OCI-LY7 (cell line): ENCODE measurements at regions not wholly inside any gene's neighbourhood (a gene's known extent, or its start where the extent isn't known, plus 50 kb on each side); places are given as distances from the start of the nearest gene placed in this dataset.

ENCODE experiments used
- CTCF ChIP-seq: fragments of 200-600 bp; sonication (generic); conservative IDR thresholded peaks from 2 replicates; pipeline ENCODE4 v1.5.1; 2014; ENCODE audit warnings: mild to moderate bottlenecking, antibody characterized with exemption, low read length, moderate library complexity, mixed read lengths
- EZH2phosphoT487 ChIP-seq: fragments of 200-600 bp; sonication (generic); IDR thresholded peaks from 2 replicates; pipeline ENCODE4 v1.6.1; 2018; ENCODE audit warnings: low read depth, borderline replicate concordance, mild to moderate bottlenecking, mixed run types, antibody characterized with exemption, low read length, moderate library complexity, mixed read lengths

DNA sequence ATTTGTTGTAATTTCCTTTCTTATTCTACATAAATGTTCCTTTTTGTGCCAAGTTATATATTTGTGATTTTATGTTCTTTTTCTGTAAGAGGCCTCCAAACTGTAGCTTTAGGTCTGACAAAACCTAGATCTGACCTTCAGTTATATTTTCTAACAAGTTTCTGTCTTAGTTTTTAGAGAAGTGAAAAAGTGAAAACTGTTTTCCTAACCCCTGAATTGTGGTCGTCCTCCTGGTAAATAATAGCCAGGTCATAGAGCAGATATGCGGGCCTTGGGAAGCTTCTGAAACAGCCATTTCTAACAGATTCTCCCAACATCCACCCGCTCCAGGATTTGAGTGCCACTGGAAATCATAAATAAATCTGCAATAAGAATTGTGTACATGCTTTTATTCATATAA lies 398.4 kb upstream of the CWC22 start:
- TF ChIP-seq CTCF (no peak), EZH2phosphoT487 (no peak)
